H1 (cell line): ENCODE measurements at regions not wholly inside any gene's neighbourhood (a gene's known extent, or its start where the extent isn't known, plus 50 kb on each side); places are given as distances from the start of the nearest gene placed in this dataset.

Source experiments
- CHD2 ChIP-seq: IDR thresholded peaks from 2 replicates; pipeline ENCODE4 v1.6.1; 2012; ENCODE audit warnings: low read length, improper control_type of control experiment
- TBP ChIP-seq: IDR thresholded peaks from 2 replicates; pipeline ENCODE4 v1.6.1; 2011; ENCODE audit warnings: low read depth, low read length, improper control_type of control experiment

- no peak for TF ChIP-seq TBP
- TF ChIP-seq CHD2: no peak
- TF ChIP-seq, all 59 proteins: peak for 0
These were observed 82.9 kb upstream of the MAP1LC3B2 start (continued) for GRCh38 chr12:116476227-116476822.
